HepG2 (cell line): ENCODE measurements at regions not wholly inside any gene's neighbourhood (a gene's known extent, or its start where the extent isn't known, plus 50 kb on each side); places are given as distances from the start of the nearest gene placed in this dataset.

Experiments
- ATAC-seq: fragments of 200-7000 bp; cut with Tn5 transposase; 3 replicates; pipeline ENCODE4 v1.9.1; 2020; ENCODE audit warnings: mild to moderate bottlenecking, moderate library complexity
- BruUV-seq: library from RNA; stranded (reverse); fragments of 400-500 nt; replicated peaks from 2 replicates; lab custom pipeline; 2021; lab: Mats Ljungman, UMichigan
- CTCF ChIA-PET: fragments of 300-600 bp; formaldehyde crosslinking; extraction: SDS; loops from one replicate; lab custom pipeline; 2021; ENCODE audit warnings: low total read pairs, inconsistent platforms, low intra/inter-chr PET ratio; lab: Yijun Ruan, JAX
- POLR2A ChIA-PET: fragments of 350-600 bp; sonication (Branson Sonifier 250); formaldehyde crosslinking; loops from one replicate; lab custom pipeline; 2020; ENCODE audit warnings: antibody characterized with exemption, inconsistent platforms; lab: Yijun Ruan, JAX
- DNase-seq: peaks from one replicate; pipeline ENCODE4 v3.0.0-alpha.2; 2015; ENCODE audit warnings: low spot score
- FAIRE-seq: peaks from 3 replicates; lab custom pipeline; 2011; peaks lifted over from hg19 to GRCh38; lab: Jason Lieb, UNC
- H2AFZ ChIP-seq: one replicate; pipeline ENCODE4 v1.6.1; 2011; ENCODE audit warnings: low read length, inconsistent platforms
- H3K27ac ChIP-seq: fragments of 300-600 bp; 3 replicates; pipeline ENCODE4 v1.8.0; 2011; ENCODE audit warnings: mixed run types, mild to moderate bottlenecking, mixed read lengths, low read length, inconsistent platforms; ENCODE audit not compliant: insufficient read depth; ENCODE audit errors: extremely low read length
- H3K27me3 ChIP-seq, 2 experiments: fragments of 200-600 bp in 1 of 2; 2 replicates in 1 of 2; 3 replicates in 1 of 2; pipeline versions ENCODE4 v1.6.0 to v1.8.0; 2011; ENCODE audit warnings: low read length in 2 of 2, mild to moderate bottlenecking in 2 of 2, moderate library complexity in 2 of 2, inconsistent platforms in 1 of 2; ENCODE audit not compliant: insufficient read depth in 2 of 2, control insufficient read depth in 1 of 2
- H3K36me3 ChIP-seq, 2 experiments: fragments of 200-600 bp in 1 of 2; replicated peaks in 1 of 2; 2 replicates in 1 of 2; 3 replicates in 1 of 2; pipeline versions ENCODE4 v1.5.1 to v1.8.0; 2011; ENCODE audit warnings: low read length in 2 of 2, inconsistent platforms in 1 of 2; ENCODE audit not compliant: insufficient read depth in 2 of 2, control insufficient read depth in 1 of 2
- H3K4me1 ChIP-seq: 2 replicates; pipeline ENCODE4 v1.5.1; 2012; ENCODE audit warnings: low read length, inconsistent platforms; ENCODE audit not compliant: insufficient read depth
- H3K4me2 ChIP-seq: 2 replicates; pipeline ENCODE4 v1.6.0; 2011; ENCODE audit warnings: low read depth, low read length, inconsistent platforms
- H3K4me3 ChIP-seq, 3 experiments: fragments of 200-600 bp in 1 of 3; sonication (generic), shearing (Covaris generic) in 1 of 3; replicated peaks in 1 of 3; 2 replicates each; pipeline ENCODE4 v1.5.1; 2011 to 2016; ENCODE audit warnings: low read length in 3 of 3, inconsistent platforms in 2 of 3, low read depth in 2 of 3, mild to moderate bottlenecking in 2 of 3, control low read depth in 1 of 3, mixed read lengths in 1 of 3; ENCODE audit not compliant: insufficient read depth in 1 of 3
- H3K79me2 ChIP-seq: one replicate; pipeline ENCODE4 v1.6.1; 2011; ENCODE audit warnings: low read length, inconsistent platforms; ENCODE audit not compliant: insufficient read depth
- H3K9ac ChIP-seq: 2 replicates; pipeline ENCODE4 v1.6.0; 2011; ENCODE audit warnings: mild to moderate bottlenecking, low read depth, low read length, inconsistent platforms; ENCODE audit not compliant: insufficient read depth
- H3K9me3 ChIP-seq: 2 replicates; pipeline ENCODE4 v1.5.1; 2012; ENCODE audit warnings: mild to moderate bottlenecking, low read length
- H4K20me1 ChIP-seq: 2 replicates; pipeline ENCODE4 v1.6.0; 2011; ENCODE audit warnings: inconsistent platforms, mild to moderate bottlenecking, low read length, moderate library complexity; ENCODE audit not compliant: insufficient read depth
- FOSL1 ChIP-seq: sonication (generic); formaldehyde crosslinking; IDR thresholded peaks from 2 replicates; pipeline ENCODE4 v1.9.0; 2021; ENCODE audit warnings: missing genetic modification reagents, borderline replicate concordance
- GTF2F1 ChIP-seq: fragments of 150-350 bp; IDR thresholded peaks from 2 replicates; pipeline ENCODE4 v1.6.1; 2014; ENCODE audit warnings: low read length
- HNRNPK ChIP-seq: fragments of 200-400 bp; formaldehyde crosslinking; IDR thresholded peaks from 2 replicates; pipeline ENCODE4 v1.6.1; 2018; ENCODE audit warnings: low read length, low read depth, moderate library complexity, mild to moderate bottlenecking; ENCODE audit not compliant: poor library complexity, severe bottlenecking
- RAD51 ChIP-seq: fragments of 450-650 bp; IDR thresholded peaks from 2 replicates; pipeline ENCODE4 v1.6.1; 2016; ENCODE audit warnings: borderline replicate concordance
- TAF1 ChIP-seq: sonication (generic); formaldehyde crosslinking; IDR thresholded peaks from 2 replicates; pipeline ENCODE4 v1.4.0; 2020; ENCODE audit warnings: missing genetic modification reagents
- ZNF33A ChIP-seq: sonication (generic); formaldehyde crosslinking; IDR thresholded peaks from 2 replicates; pipeline ENCODE4 v1.5.1; 2020; ENCODE audit warnings: missing genetic modification reagents, mild to moderate bottlenecking, moderate library complexity, borderline replicate concordance
- ZNF572 ChIP-seq: sonication (generic); formaldehyde crosslinking; IDR thresholded peaks from 2 replicates; pipeline ENCODE4 v1.5.1; 2020; ENCODE audit warnings: mild to moderate bottlenecking, missing genetic modification reagents
- ZNF615 ChIP-seq: sonication (generic); formaldehyde crosslinking; IDR thresholded peaks from 2 replicates; pipeline ENCODE4 v1.5.0; 2020; ENCODE audit warnings: mild to moderate bottlenecking, missing genetic modification reagents, borderline replicate concordance
- ZNF777 ChIP-seq: sonication (generic); formaldehyde crosslinking; IDR thresholded peaks from 2 replicates; pipeline ENCODE4 v1.4.0; 2020; ENCODE audit warnings: missing genetic modification reagents
- ZSCAN25 ChIP-seq: sonication (generic); formaldehyde crosslinking; IDR thresholded peaks from 2 replicates; pipeline ENCODE4 v1.8.0; 2022; ENCODE audit warnings: mild to moderate bottlenecking, missing genetic modification reagents
- WGBS: methylation state at CpG from one replicate; pipeline ENCODE4 v1.1.6; 2017; ENCODE audit warnings: low lambda C conversion rate; 5-methylcytosine and 5-hydroxymethylcytosine counted together
- in situ Hi-C: cut with HindIII; loops from 2 replicates; pipeline ENCODE4 v1.10.0; 2017; ENCODE audit warnings: low pct_unique_long_range_greater_than_20kb; ENCODE audit not compliant: extremely low pct_ligation_motif_present
- intact Hi-C: fragments of 100-400 bp; cut with micrococcal nuclease; formaldehyde crosslinking; loops from one replicate; pipeline ENCODE4 v1.10.0; 2022; ENCODE audit not compliant: unreplicated experiment
- TF ChIP-seq, protein P1 (sequence below): sonication (generic); formaldehyde crosslinking; IDR thresholded peaks from 2 replicates; pipeline ENCODE4 v1.5.0; 2020; ENCODE audit warnings: mild to moderate bottlenecking, missing genetic modification reagents, borderline replicate concordance
- TF ChIP-seq, protein P2 (sequence below): sonication (generic); formaldehyde crosslinking; IDR thresholded peaks from 2 replicates; pipeline ENCODE4 v1.4.0; 2020; ENCODE audit warnings: missing genetic modification reagents
- TF ChIP-seq, protein P3 (sequence below): sonication (generic); formaldehyde crosslinking; conservative IDR thresholded peaks from 2 replicates; pipeline ENCODE4 v1.4.0; 2020; ENCODE audit warnings: missing genetic modification reagents
- TF ChIP-seq, protein P4 (sequence below): sonication (generic); formaldehyde crosslinking; IDR thresholded peaks from 2 replicates; pipeline ENCODE4 v1.4.0; 2020; ENCODE audit warnings: mild to moderate bottlenecking, missing genetic modification reagents, borderline replicate concordance

DNA sequence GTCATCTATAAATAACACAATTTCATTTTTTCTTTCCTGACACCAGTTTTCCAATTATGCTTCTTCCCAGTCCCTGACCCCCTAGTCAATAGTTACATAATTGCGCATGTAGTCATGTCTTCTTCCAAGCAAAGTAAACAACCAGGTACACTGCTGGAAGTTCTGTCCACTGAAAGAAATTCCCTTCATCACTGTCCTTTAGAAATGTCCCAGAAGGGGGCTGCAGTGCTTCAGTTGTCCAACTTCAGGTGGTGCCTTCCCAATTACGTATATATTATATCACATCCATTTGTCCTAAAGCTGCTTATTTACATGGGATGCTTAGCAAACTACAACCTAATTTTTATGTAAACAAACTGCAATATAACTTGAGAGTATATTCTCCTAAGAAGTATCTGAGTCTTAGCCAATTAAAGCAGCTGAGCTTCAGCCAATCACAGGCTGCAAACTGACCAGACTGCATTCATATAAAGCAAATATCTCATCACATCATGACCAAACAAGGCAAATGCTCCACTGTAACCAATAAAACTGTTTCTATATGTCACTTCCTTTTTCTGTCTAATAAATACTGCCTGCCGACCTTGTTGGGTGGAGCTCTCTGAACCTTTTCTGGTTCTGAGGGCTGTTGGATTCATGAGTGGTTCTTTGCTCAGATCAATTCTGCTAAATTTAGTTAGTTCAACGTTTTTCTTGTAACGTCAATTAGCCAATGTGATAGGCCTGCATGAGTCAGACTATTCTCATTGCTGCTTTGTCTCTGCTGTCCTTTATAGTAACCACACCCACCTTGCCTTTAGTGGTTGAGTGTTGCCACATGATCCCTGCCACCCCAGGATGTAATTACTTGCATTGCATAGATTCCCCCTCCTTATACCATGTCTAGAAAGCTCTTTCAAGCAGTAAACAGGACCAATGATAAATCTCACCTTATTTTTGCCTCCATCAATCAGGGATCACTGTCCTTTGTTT, 239.3 kb downstream of the ALG10B start:
- intact Hi-C loops = no loop called here
- H2AFZ ChIP-seq = no peak overlapping the region
- no peak for FAIRE-seq
- TF ChIP-seq ZNF615 (CRISPR knock-in tag) = no peak
- no peak for TF ChIP-seq ZNF777 (CRISPR knock-in tag)
- TF ChIP-seq TAF1 (CRISPR knock-in tag) = no peak
- TF ChIP-seq HNRNPK = no peak
- TF ChIP-seq GTF2F1 = no peak
- no peak for TF ChIP-seq ZNF33A (CRISPR knock-in tag)
- TF ChIP-seq, protein P1, sequence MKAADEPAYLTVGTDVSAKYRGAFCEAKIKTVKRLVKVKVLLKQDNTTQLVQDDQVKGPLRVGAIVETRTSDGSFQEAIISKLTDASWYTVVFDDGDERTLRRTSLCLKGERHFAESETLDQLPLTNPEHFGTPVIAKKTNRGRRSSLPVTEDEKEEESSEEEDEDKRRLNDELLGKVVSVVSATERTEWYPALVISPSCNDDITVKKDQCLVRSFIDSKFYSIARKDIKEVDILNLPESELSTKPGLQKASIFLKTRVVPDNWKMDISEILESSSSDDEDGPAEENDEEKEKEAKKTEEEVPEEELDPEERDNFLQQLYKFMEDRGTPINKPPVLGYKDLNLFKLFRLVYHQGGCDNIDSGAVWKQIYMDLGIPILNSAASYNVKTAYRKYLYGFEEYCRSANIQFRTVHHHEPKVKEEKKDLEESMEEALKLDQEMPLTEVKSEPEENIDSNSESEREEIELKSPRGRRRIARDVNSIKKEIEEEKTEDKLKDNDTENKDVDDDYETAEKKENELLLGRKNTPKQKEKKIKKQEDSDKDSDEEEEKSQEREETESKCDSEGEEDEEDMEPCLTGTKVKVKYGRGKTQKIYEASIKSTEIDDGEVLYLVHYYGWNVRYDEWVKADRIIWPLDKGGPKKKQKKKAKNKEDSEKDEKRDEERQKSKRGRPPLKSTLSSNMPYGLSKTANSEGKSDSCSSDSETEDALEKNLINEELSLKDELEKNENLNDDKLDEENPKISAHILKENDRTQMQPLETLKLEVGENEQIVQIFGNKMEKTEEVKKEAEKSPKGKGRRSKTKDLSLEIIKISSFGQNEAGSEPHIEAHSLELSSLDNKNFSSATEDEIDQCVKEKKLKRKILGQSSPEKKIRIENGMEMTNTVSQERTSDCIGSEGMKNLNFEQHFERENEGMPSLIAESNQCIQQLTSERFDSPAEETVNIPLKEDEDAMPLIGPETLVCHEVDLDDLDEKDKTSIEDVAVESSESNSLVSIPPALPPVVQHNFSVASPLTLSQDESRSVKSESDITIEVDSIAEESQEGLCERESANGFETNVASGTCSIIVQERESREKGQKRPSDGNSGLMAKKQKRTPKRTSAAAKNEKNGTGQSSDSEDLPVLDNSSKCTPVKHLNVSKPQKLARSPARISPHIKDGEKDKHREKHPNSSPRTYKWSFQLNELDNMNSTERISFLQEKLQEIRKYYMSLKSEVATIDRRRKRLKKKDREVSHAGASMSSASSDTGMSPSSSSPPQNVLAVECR (CRISPR knock-in tag) = no peak
- TF ChIP-seq, protein P2, sequence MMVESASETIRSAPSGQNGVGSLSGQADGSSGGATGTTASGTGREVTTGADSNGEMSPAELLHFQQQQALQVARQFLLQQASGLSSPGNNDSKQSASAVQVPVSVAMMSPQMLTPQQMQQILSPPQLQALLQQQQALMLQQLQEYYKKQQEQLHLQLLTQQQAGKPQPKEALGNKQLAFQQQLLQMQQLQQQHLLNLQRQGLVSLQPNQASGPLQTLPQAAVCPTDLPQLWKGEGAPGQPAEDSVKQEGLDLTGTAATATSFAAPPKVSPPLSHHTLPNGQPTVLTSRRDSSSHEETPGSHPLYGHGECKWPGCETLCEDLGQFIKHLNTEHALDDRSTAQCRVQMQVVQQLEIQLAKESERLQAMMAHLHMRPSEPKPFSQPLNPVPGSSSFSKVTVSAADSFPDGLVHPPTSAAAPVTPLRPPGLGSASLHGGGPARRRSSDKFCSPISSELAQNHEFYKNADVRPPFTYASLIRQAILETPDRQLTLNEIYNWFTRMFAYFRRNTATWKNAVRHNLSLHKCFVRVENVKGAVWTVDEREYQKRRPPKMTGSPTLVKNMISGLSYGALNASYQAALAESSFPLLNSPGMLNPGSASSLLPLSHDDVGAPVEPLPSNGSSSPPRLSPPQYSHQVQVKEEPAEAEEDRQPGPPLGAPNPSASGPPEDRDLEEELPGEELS = no peak
- TF ChIP-seq FOSL1 (CRISPR knock-in tag) = no peak
- no peak for TF ChIP-seq RAD51
- TF ChIP-seq, protein P3, sequence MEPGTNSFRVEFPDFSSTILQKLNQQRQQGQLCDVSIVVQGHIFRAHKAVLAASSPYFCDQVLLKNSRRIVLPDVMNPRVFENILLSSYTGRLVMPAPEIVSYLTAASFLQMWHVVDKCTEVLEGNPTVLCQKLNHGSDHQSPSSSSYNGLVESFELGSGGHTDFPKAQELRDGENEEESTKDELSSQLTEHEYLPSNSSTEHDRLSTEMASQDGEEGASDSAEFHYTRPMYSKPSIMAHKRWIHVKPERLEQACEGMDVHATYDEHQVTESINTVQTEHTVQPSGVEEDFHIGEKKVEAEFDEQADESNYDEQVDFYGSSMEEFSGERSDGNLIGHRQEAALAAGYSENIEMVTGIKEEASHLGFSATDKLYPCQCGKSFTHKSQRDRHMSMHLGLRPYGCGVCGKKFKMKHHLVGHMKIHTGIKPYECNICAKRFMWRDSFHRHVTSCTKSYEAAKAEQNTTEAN (CRISPR knock-in tag) = no peak
- no peak for TF ChIP-seq ZSCAN25 (CRISPR knock-in tag)
- TF ChIP-seq ZNF572 (CRISPR knock-in tag) = no peak
- TF ChIP-seq, protein P4, sequence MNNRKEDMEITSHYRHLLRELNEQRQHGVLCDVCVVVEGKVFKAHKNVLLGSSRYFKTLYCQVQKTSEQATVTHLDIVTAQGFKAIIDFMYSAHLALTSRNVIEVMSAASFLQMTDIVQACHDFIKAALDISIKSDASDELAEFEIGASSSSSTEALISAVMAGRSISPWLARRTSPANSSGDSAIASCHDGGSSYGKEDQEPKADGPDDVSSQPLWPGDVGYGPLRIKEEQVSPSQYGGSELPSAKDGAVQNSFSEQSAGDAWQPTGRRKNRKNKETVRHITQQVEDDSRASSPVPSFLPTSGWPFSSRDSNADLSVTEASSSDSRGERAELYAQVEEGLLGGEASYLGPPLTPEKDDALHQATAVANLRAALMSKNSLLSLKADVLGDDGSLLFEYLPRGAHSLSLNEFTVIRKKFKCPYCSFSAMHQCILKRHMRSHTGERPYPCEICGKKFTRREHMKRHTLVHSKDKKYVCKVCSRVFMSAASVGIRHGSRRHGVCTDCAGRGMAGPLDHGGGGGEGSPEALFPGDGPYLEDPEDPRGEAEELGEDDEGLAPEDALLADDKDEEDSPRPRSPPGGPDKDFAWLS (CRISPR knock-in tag) = no peak

More for the DNA sequence above, 239.3 kb downstream of the ALG10B start:
- no peaks in the 10 kb centered on the region for H3K79me2 ChIP-seq
- no peaks in the 10 kb centered on the region for H3K27me3 ChIP-seq
- ATAC-seq = no peak
- BruUV-seq = no TSS peak
- 9% methylated on average over 5 of the region's 5 CpGs for WGBS
- H3K4me1 ChIP-seq = no peaks in the 10 kb centered on the region
- no peak overlapping the region for H3K4me2 ChIP-seq
- no peak overlapping the region for H3K27ac ChIP-seq
- H3K9ac ChIP-seq = no peak overlapping the region
- in situ Hi-C loops = no loop called here
- no peak for DNase-seq
- no peak overlapping the region for H3K4me3 ChIP-seq
- ChIA-PET POLR2A (no interaction called here), CTCF (no interaction called here)
- H4K20me1 ChIP-seq = no peaks in the 10 kb centered on the region
- H3K9me3 ChIP-seq = peaks cover 22% of the 10 kb centered on the region; the same call in 1 of the 2 replicates
- H3K36me3 ChIP-seq = no peaks in the 10 kb centered on the region
